Smooth muscle cell (in vitro differentiated cells): ENCODE measurements at regions not wholly inside any gene's neighbourhood (a gene's known extent, or its start where the extent isn't known, plus 50 kb on each side); places are given as distances from the start of the nearest gene placed in this dataset.
"Not testable (repeated sequence)": the region's sequence is repeated elsewhere in the genome, so short reads cannot be mapped to it uniquely, and the experiment has no call there.

Experiments
- DNase-seq: peaks from one replicate; lab custom pipeline; 2025; ENCODE audit not compliant: unreplicated experiment; lab: John Stamatoyannopoulos, UW
- H2AFZ ChIP-seq: fragments of 200-600 bp; sonication (generic); 2 replicates; pipeline ENCODE4 v1.6.0; 2016; ENCODE audit warnings: antibody characterized with exemption, low read depth, mild to moderate bottlenecking
- H3F3A ChIP-seq: fragments of 200-600 bp; sonication (generic); 2 replicates; pipeline ENCODE4 v1.6.0; 2017; ENCODE audit warnings: antibody characterized with exemption, low read depth
- H3K27ac ChIP-seq: fragments of 200-600 bp; sonication (generic); 2 replicates; pipeline ENCODE4 v1.5.1; 2016; ENCODE audit warnings: low read depth, mild to moderate bottlenecking
- H3K27me3 ChIP-seq: fragments of 200-600 bp; sonication (generic); 2 replicates; pipeline ENCODE4 v1.6.1; 2016; ENCODE audit warnings: low read depth, mild to moderate bottlenecking
- H3K36me3 ChIP-seq: fragments of 200-600 bp; sonication (generic); 2 replicates; pipeline ENCODE4 v1.5.1; 2016; ENCODE audit warnings: low read depth
- H3K4me1 ChIP-seq: fragments of 200-600 bp; sonication (generic); 2 replicates; pipeline ENCODE4 v1.5.1; 2016; ENCODE audit warnings: low read depth
- H3K4me2 ChIP-seq: fragments of 200-600 bp; sonication (generic); 2 replicates; pipeline ENCODE4 v1.6.0; 2016; ENCODE audit warnings: mild to moderate bottlenecking
- H3K4me3 ChIP-seq: fragments of 200-600 bp; sonication (generic); 2 replicates; pipeline ENCODE4 v1.5.1; 2016; ENCODE audit warnings: mild to moderate bottlenecking
- H3K79me2 ChIP-seq: fragments of 200-600 bp; sonication (generic); 2 replicates; pipeline ENCODE4 v1.6.0; 2016; ENCODE audit warnings: low read depth, mild to moderate bottlenecking
- H3K9ac ChIP-seq: fragments of 200-600 bp; sonication (generic); 2 replicates; pipeline ENCODE4 v1.6.0; 2016; ENCODE audit warnings: low read depth
- H3K9me3 ChIP-seq: fragments of 200-600 bp; sonication (generic); replicated peaks from 2 replicates; pipeline ENCODE4 v1.5.1; 2016; ENCODE audit warnings: low read depth
- H4K20me1 ChIP-seq: fragments of 200-600 bp; sonication (generic); 2 replicates; pipeline ENCODE4 v1.6.0; 2016; ENCODE audit warnings: low read depth
- WGBS: methylation state at CpG from one replicate; pipeline ENCODE4 v1.1.7; 2016; ENCODE audit warnings: low lambda C conversion rate; 5-methylcytosine and 5-hydroxymethylcytosine counted together
- TF ChIP-seq, protein P1 (sequence below): fragments of 200-600 bp; sonication (generic); IDR thresholded peaks from 2 replicates; pipeline ENCODE4 v1.5.1; 2017; ENCODE audit warnings: borderline replicate concordance, mild to moderate bottlenecking, antibody characterized with exemption; ENCODE audit not compliant: insufficient read depth, poor library complexity, severe bottlenecking

DNA sequence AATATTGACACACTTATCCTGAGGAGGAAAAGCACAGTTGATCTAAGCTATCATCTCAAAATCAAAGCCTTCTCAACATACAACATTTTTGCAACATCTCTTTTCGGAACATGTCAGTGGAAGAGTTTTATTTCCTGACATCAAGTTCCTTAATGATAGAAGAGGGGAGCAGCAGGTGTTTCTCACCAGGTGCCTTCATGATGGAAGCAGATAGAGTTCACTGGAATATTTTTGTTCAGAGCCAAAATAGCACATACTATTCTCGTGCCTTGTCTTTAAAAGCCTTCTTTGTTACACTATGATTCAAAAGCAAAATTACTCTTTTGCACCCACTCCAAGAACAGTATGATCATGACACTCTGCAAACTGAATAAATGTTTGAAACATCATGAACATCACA is 176.9 kb upstream of the CCNG1 start:
- Histone ChIP-seq H2AFZ (no peak overlapping the region), H3K9me3 (no peaks in the 10 kb centered on the region), H3K27me3 (no peaks in the 10 kb centered on the region), H3K4me1 (no peaks in the 10 kb centered on the region), H3K79me2 (no peaks in the 10 kb centered on the region), H4K20me1 (no peaks in the 10 kb centered on the region), H3K27ac (no peak overlapping the region), H3K4me2 (no peak overlapping the region), H3K9ac (no peak overlapping the region), H3K4me3 (no peak overlapping the region), H3K36me3 (no peaks in the 10 kb centered on the region), H3F3A (no peaks in the 10 kb centered on the region)
- no peak for DNase-seq
- 92% methylated on average over 2 of the region's 2 CpGs for WGBS
- TF ChIP-seq, protein P1, sequence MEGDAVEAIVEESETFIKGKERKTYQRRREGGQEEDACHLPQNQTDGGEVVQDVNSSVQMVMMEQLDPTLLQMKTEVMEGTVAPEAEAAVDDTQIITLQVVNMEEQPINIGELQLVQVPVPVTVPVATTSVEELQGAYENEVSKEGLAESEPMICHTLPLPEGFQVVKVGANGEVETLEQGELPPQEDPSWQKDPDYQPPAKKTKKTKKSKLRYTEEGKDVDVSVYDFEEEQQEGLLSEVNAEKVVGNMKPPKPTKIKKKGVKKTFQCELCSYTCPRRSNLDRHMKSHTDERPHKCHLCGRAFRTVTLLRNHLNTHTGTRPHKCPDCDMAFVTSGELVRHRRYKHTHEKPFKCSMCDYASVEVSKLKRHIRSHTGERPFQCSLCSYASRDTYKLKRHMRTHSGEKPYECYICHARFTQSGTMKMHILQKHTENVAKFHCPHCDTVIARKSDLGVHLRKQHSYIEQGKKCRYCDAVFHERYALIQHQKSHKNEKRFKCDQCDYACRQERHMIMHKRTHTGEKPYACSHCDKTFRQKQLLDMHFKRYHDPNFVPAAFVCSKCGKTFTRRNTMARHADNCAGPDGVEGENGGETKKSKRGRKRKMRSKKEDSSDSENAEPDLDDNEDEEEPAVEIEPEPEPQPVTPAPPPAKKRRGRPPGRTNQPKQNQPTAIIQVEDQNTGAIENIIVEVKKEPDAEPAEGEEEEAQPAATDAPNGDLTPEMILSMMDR, result no peak

DNA sequence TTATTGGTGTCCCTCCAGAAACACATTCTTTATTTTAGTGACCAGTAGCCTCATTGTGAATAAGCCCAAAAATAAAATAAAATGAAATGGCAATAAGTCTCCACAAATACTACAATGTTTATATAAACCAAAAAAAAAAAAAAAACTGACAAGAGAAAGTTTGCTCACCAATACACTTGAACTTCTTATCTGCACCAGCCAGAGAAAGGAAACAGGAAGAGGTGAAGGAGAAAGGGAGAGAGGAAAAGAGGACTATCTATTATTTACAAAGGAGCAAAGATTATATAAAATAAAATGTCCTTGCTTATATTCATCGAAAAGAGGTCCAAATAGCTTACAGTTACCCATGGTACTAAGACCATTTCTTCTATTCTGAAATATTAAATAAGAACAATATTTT is 176.4 kb upstream of the CCNG1 start:
- no peak overlapping the region for H3K4me3 ChIP-seq
- 0% methylated on average over 1 of the region's 1 CpG for WGBS
- H3K79me2 ChIP-seq, result no peaks in the 10 kb centered on the region
- H3K9me3 ChIP-seq, result no peaks in the 10 kb centered on the region
- no peaks in the 10 kb centered on the region for H4K20me1 ChIP-seq
- no peaks in the 10 kb centered on the region for H3K27me3 ChIP-seq
- TF ChIP-seq, protein P1, result no peak
- no peaks in the 10 kb centered on the region for H3K36me3 ChIP-seq
- no peak for DNase-seq
- no peak overlapping the region for H2AFZ ChIP-seq
- H3K9ac ChIP-seq, result no peak overlapping the region
- no peak overlapping the region for H3K27ac ChIP-seq
- H3F3A ChIP-seq, result no peaks in the 10 kb centered on the region
- H3K4me1 ChIP-seq, result no peaks in the 10 kb centered on the region
- no peak overlapping the region for H3K4me2 ChIP-seq

DNA sequence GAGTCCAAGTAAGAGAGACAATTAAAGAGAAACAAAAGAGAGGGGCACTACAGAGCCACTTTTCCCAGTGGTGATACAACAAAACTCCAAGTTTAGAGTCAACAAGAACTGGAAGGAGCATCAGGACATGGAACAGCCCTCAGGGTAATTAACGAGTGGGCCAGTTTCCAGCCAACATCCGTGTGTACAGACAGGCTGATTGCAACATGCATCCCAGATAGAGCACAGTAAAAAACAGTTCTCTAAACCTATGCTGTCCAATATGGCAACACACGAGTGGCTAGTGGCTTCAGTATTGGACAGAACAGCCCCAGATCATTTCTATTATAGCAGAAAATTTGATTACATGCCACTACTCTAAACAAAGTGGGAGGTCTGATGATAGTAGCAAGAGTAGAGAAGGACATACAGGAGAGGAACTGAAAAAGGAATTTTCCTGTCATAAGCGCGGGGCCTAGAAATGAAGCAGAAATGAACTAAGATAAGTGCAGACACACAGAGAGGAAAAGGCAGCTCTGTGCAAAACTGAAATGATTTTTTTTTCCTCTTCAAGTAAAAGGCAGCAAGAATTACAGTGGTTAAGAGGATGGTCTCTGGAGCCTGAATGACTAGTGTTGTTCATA is 175.6 kb upstream of the CCNG1 start:
- no peak overlapping the region for H3K4me3 ChIP-seq
- no peaks in the 10 kb centered on the region for H4K20me1 ChIP-seq
- H3K27me3 ChIP-seq, result no peaks in the 10 kb centered on the region
- H3K36me3 ChIP-seq, result no peaks in the 10 kb centered on the region
- H3K9me3 ChIP-seq, result no peaks in the 10 kb centered on the region
- DNase-seq, result no peak
- TF ChIP-seq, protein P1, result no peak
- H3K27ac ChIP-seq, result no peak overlapping the region
- no peaks in the 10 kb centered on the region for H3F3A ChIP-seq
- H3K4me2 ChIP-seq, result no peak overlapping the region
- 87% methylated on average over 5 of the region's 5 CpGs for WGBS
- H3K4me1 ChIP-seq, result no peaks in the 10 kb centered on the region
- H3K79me2 ChIP-seq, result no peaks in the 10 kb centered on the region
- H2AFZ ChIP-seq, result no peak overlapping the region
- H3K9ac ChIP-seq, result no peak overlapping the region

DNA sequence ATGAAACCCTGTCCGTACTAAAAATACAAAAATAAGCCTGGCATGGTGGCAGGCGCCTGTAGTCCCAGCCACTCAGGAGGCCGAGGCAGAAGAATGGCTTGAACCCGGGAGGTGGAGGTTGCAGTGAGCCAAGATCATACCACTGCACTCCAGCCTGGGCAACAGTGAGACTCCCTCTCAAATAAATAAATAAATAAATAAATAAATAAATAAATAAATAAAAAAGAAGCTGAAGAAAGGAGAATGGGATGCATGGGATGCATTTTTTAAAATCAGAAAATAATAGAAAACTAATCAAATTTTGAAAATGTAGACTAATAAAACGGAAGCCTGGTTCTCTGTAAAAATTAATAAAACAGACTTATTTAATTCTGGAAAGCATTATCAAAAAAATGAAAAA is 171.1 kb upstream of the CCNG1 start:
- 91% methylated on average over 5 of the region's 5 CpGs for WGBS
- H3K9me3 ChIP-seq, H4K20me1 ChIP-seq, H3K4me2 ChIP-seq, H3K79me2 ChIP-seq, H3K9ac ChIP-seq, H3K4me3 ChIP-seq, H3K4me1 ChIP-seq, H2AFZ ChIP-seq, DNase-seq, H3F3A ChIP-seq, H3K36me3 ChIP-seq, H3K27ac ChIP-seq, H3K27me3 ChIP-seq: not testable (repeated sequence)
